ENCODE measurements at regions not wholly inside any gene's neighbourhood (a gene's known extent, or its start where the extent isn't known, plus 50 kb on each side); places are given as distances from the start of the nearest gene placed in this dataset.

DNA sequence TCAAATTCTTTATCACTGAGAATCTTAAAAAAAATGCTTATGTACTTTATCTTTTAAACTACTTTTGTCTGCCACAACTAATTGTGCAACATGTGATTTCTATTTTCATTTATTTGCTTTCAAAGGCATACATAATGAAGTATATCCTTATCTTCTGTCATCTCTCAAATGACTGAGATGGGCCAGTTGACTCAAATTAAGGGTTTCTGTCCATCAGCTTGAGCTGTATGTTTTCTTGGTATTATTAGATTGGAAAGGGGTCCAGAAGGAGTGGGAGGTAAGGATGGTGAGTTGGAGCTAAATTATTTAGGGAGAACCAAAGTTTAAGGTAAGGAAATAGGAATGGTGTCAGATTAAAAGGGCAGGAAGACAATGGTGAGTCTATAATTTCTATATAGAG lies 408.4 kb upstream of the SEL1L start:
- Histone ChIP-seq H3K36me3 (ENCODE audit: control insufficient read depth, insufficient read depth, low read length) (no peaks in the 10 kb centered on the region), H3K27me3 (ENCODE audit: control insufficient read depth, insufficient read depth, low read length) (no peaks in the 10 kb centered on the region), H3K4me3 (ENCODE audit: low read depth, low read length) (no peak overlapping the region)
- DNase-seq (ENCODE audit: low read depth) (no peak), FAIRE-seq (no peak)
- no peak for TF ChIP-seq CTCF (IDR thresholded peaks at IDR 0.05; ENCODE audit: insufficient read depth, low read length, severe bottlenecking)

DNA sequence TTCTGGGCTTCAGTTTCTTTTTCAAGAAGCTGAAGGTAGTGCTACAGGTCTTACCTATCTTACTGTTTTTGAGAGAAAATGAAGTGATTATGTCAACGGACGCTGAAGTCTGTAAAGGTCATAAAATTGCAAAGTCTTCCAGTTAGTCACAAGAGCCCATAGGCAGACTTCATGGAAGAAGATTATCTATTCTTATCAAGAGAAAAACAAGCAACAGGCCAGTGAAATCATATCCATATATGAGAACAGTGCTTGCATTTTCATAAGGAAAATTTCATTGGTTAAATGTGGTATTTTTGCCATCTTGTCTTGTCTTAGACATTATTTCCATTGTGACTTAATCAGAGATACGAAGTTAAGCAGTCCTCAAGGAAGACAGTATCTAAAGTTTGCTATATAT lies 412.7 kb upstream of the SEL1L start:
- no peak for TF ChIP-seq CTCF (IDR thresholded peaks at IDR 0.05; ENCODE audit: insufficient read depth, low read length, severe bottlenecking)
- Histone ChIP-seq H3K27me3 (ENCODE audit: control insufficient read depth, insufficient read depth, low read length) (no peaks in the 10 kb centered on the region), H3K4me3 (ENCODE audit: low read depth, low read length) (no peak overlapping the region), H3K36me3 (ENCODE audit: control insufficient read depth, insufficient read depth, low read length) (no peaks in the 10 kb centered on the region)
- no peak for FAIRE-seq
- DNase-seq (ENCODE audit: low read depth): no peak

DNA sequence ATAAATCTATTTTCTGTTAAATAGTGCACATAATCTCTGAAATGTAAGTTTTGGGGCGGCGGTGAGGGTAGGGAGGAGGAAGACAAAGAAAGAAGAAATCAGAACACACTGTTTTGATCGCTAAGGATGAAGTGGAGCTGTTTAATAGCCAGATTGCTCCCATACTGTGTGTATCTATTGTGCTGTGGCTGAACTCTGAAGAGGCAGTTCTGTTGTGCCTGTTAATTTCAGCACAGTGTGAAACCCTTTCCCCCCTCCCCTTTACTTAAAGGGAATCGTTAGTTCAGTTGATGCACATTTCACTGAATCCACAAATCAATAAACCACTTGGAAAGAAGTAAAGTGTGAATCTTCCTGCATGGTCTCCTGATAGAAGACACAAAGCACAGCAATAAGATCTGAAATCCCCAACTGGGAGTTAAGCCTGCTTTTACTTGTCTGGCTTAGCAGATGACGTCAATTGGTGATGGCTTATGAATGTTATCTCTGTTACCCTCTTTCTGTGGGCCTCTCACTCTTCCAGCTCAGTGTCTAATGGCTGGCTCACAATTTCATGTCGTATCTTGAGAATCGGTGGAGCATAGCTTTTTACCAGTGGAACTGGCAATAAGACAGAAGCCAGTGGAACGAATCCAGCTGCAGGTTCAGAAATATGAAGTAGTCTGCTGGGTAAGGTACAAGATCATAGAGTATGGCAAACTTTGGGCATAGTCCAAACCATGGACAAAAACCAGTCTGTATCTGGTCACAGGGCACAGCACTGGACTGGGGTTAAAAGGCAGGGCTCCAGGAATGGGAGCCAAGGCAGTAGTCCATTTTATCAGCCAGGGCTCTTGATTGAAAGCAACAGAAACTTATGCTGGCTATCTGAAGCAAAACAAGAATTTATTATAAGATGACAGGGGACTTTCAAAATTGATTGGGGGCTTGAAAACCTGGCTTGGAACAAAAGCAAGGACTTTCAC lies 413.5 kb upstream of the SEL1L start:
- Histone ChIP-seq H3K4me3 (ENCODE audit: low read depth, low read length) (no peak overlapping the region), H3K27me3 (ENCODE audit: control insufficient read depth, insufficient read depth, low read length) (no peaks in the 10 kb centered on the region), H3K36me3 (ENCODE audit: control insufficient read depth, insufficient read depth, low read length) (no peaks in the 10 kb centered on the region)
- no peak for FAIRE-seq
- no peak for TF ChIP-seq CTCF (IDR thresholded peaks at IDR 0.05; ENCODE audit: insufficient read depth, low read length, severe bottlenecking)
- peak; percentile 58 for DNase-seq (ENCODE audit: low read depth)

DNA sequence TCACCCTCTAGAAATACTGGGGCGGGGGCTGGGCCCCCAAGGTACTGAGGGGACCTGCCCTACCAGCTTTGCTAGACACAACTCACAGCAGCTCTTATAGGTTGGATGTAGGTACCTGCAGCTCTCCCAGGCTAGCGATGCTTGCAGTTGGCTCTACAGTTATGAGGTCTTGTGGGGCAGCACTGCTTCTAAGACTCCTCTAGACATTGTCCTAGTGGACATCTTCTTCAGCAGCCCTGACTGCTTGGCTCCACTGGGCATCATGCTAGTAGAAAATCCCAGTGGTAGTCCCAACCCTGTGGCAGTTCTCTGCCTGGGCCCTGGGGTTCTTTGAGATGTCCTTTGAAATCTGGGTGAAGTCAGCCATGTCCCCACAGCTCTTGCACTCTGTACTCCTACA lies 419.3 kb upstream of the SEL1L start:
- H3K36me3 ChIP-seq (ENCODE audit: control insufficient read depth, insufficient read depth, low read length): no peaks in the 10 kb centered on the region
- TF ChIP-seq CTCF (IDR thresholded peaks at IDR 0.05; ENCODE audit: insufficient read depth, low read length, severe bottlenecking): no peak
- H3K4me3 ChIP-seq (ENCODE audit: low read depth, low read length): no peak overlapping the region
- H3K27me3 ChIP-seq (ENCODE audit: control insufficient read depth, insufficient read depth, low read length): no peaks in the 10 kb centered on the region
- no peak for DNase-seq (ENCODE audit: low read depth)
- no peak for FAIRE-seq

DNA sequence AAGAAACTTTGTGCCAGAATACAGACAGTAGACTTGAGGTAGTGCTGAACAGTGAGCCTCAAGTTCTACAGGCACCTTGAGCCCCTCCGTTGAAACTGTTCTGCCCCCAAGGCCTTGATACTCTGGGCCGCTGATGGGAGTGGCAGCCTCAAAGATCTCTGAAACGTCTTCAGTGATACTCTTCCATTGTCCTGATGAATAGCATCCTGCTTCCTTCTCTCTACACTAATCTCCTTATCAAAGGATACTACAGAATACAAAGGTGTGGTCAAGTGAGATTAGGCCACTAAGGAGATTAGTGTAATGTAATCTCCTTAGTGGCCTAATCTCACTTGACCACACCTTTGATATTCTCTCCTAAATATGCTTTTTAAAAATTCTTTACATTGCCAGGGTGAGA lies 419.8 kb upstream of the SEL1L start:
- H3K36me3 ChIP-seq (ENCODE audit: control insufficient read depth, insufficient read depth, low read length): no peaks in the 10 kb centered on the region
- no peak for TF ChIP-seq CTCF (IDR thresholded peaks at IDR 0.05; ENCODE audit: insufficient read depth, low read length, severe bottlenecking)
- no peak overlapping the region for H3K4me3 ChIP-seq (ENCODE audit: low read depth, low read length)
- H3K27me3 ChIP-seq (ENCODE audit: control insufficient read depth, insufficient read depth, low read length): no peaks in the 10 kb centered on the region
- DNase-seq (ENCODE audit: low read depth) (no peak), FAIRE-seq (no peak)
